T-helper 1 cell treated with Interleukin-12 subunit alpha and Interleukin-12 subunit beta and Interleukin-4 antibody, amounts not matched to agents 30 μg/mL and 1 μg/mL, for 36 hours (primary cell): ENCODE measurements at regions not wholly inside any gene's neighbourhood (a gene's known extent, or its start where the extent isn't known, plus 50 kb on each side); places are given as distances from the start of the nearest gene placed in this dataset.
"Not testable (repeated sequence)": the region's sequence is repeated elsewhere in the genome, so short reads cannot be mapped to it uniquely, and the experiment has no call there.

Experiments
- H3K27ac Mint-ChIP-seq: one replicate; pipeline ENCODE4 v1.8.0; 2021; ENCODE audit warnings: mild to moderate bottlenecking, mixed read lengths
- H3K27me3 Mint-ChIP-seq: one replicate; pipeline ENCODE4 v1.8.0; 2021; ENCODE audit warnings: low read depth, mixed read lengths
- H3K36me3 Mint-ChIP-seq: one replicate; pipeline ENCODE4 v1.8.0; 2021; ENCODE audit warnings: low read depth, mixed read lengths
- H3K4me1 Mint-ChIP-seq: one replicate; pipeline ENCODE4 v1.8.0; 2021; ENCODE audit warnings: low read depth, mixed read lengths
- H3K4me3 Mint-ChIP-seq: one replicate; pipeline ENCODE4 v1.8.0; 2021; ENCODE audit warnings: mild to moderate bottlenecking, moderate library complexity, mixed read lengths
- H3K9me3 Mint-ChIP-seq: one replicate; pipeline ENCODE4 v1.8.0; 2021; ENCODE audit warnings: mixed read lengths

GRCh38 chr1:121019715-121020349 lies 130.3 kb downstream of the PPIAL4A start:
- H3K27me3 Mint-ChIP-seq, H3K4me3 Mint-ChIP-seq, H3K36me3 Mint-ChIP-seq, H3K27ac Mint-ChIP-seq, H3K9me3 Mint-ChIP-seq, H3K4me1 Mint-ChIP-seq: not testable (repeated sequence)

GRCh38 chr1:121020350-121021236 lies 131.0 kb downstream of the PPIAL4A start:
- not testable (repeated sequence) for H3K4me3 Mint-ChIP-seq, H3K9me3 Mint-ChIP-seq, H3K27me3 Mint-ChIP-seq, H3K36me3 Mint-ChIP-seq, H3K4me1 Mint-ChIP-seq
- peak overlapping the region; percentile 52 for H3K27ac Mint-ChIP-seq

- H3K4me3 Mint-ChIP-seq, H3K36me3 Mint-ChIP-seq, H3K27me3 Mint-ChIP-seq, H3K9me3 Mint-ChIP-seq, H3K27ac Mint-ChIP-seq, H3K4me1 Mint-ChIP-seq: not testable (repeated sequence)
Observed at GRCh38 chr1:121021716-121022115, 132.1 kb downstream of the PPIAL4A start.

GRCh38 chr1:121032878-121033494 lies 143.4 kb downstream of the PPIAL4A start:
- H3K9me3 Mint-ChIP-seq, H3K4me1 Mint-ChIP-seq, H3K27ac Mint-ChIP-seq, H3K36me3 Mint-ChIP-seq, H3K27me3 Mint-ChIP-seq, H3K4me3 Mint-ChIP-seq: not testable (repeated sequence)

GRCh38 chr1:121036792-121037191 lies 147.2 kb downstream of the PPIAL4A start:
- H3K4me1 Mint-ChIP-seq, H3K36me3 Mint-ChIP-seq, H3K27ac Mint-ChIP-seq, H3K27me3 Mint-ChIP-seq, H3K9me3 Mint-ChIP-seq, H3K4me3 Mint-ChIP-seq: not testable (repeated sequence)

- not testable (repeated sequence) for H3K4me3 Mint-ChIP-seq, H3K9me3 Mint-ChIP-seq, H3K27me3 Mint-ChIP-seq, H3K4me1 Mint-ChIP-seq, H3K36me3 Mint-ChIP-seq, H3K27ac Mint-ChIP-seq
Observed at GRCh38 chr1:121040974-121041373, 143.2 kb downstream of the FAM72B start.

GRCh38 chr1:121041497-121041896 lies 142.6 kb downstream of the FAM72B start:
- not testable (repeated sequence) for H3K9me3 Mint-ChIP-seq, H3K27me3 Mint-ChIP-seq, H3K4me3 Mint-ChIP-seq

GRCh38 chr1:121042882-121043281 lies 141.3 kb downstream of the FAM72B start:
- H3K27ac Mint-ChIP-seq, H3K4me1 Mint-ChIP-seq, H3K27me3 Mint-ChIP-seq, H3K4me3 Mint-ChIP-seq, H3K9me3 Mint-ChIP-seq, H3K36me3 Mint-ChIP-seq: not testable (repeated sequence)

More at GRCh38 chr1:121041497-121041896, 142.6 kb downstream of the FAM72B start:
- not testable (repeated sequence) for H3K27ac Mint-ChIP-seq, H3K36me3 Mint-ChIP-seq, H3K4me1 Mint-ChIP-seq

GRCh38 chr1:121048293-121048752 lies 135.8 kb downstream of the FAM72B start:
- H3K36me3 Mint-ChIP-seq, H3K4me3 Mint-ChIP-seq, H3K4me1 Mint-ChIP-seq, H3K9me3 Mint-ChIP-seq, H3K27ac Mint-ChIP-seq: not testable (repeated sequence)
- peaks cover 16% of the 10 kb centered on the region for H3K27me3 Mint-ChIP-seq

GRCh38 chr1:121048769-121049443 lies 135.2 kb downstream of the FAM72B start:
- H3K4me3 Mint-ChIP-seq, H3K27ac Mint-ChIP-seq, H3K36me3 Mint-ChIP-seq, H3K4me1 Mint-ChIP-seq, H3K9me3 Mint-ChIP-seq: not testable (repeated sequence)
- H3K27me3 Mint-ChIP-seq = peaks cover 16% of the 10 kb centered on the region

- not testable (repeated sequence) for H3K4me3 Mint-ChIP-seq, H3K36me3 Mint-ChIP-seq, H3K27ac Mint-ChIP-seq
Observed at GRCh38 chr1:121050097-121050496, 134.0 kb downstream of the FAM72B start.

GRCh38 chr1:121051161-121051790 lies 132.9 kb downstream of the FAM72B start:
- H3K4me1 Mint-ChIP-seq, H3K9me3 Mint-ChIP-seq, H3K4me3 Mint-ChIP-seq, H3K27ac Mint-ChIP-seq, H3K36me3 Mint-ChIP-seq: not testable (repeated sequence)
- peaks cover 16% of the 10 kb centered on the region for H3K27me3 Mint-ChIP-seq

More at GRCh38 chr1:121050097-121050496, 134.0 kb downstream of the FAM72B start:
- not testable (repeated sequence) for H3K4me1 Mint-ChIP-seq, H3K9me3 Mint-ChIP-seq
- H3K27me3 Mint-ChIP-seq = peaks cover 16% of the 10 kb centered on the region

- Mint-ChIP-seq H3K27me3 (peaks cover 16% of the 10 kb centered on the region), H3K4me3 (peak overlapping the region; percentile 31)
- H3K27ac Mint-ChIP-seq, H3K9me3 Mint-ChIP-seq, H3K36me3 Mint-ChIP-seq, H3K4me1 Mint-ChIP-seq: not testable (repeated sequence)
Observed at GRCh38 chr1:121052081-121052660, 132.0 kb downstream of the FAM72B start.

- not testable (repeated sequence) for H3K36me3 Mint-ChIP-seq, H3K4me3 Mint-ChIP-seq, H3K4me1 Mint-ChIP-seq, H3K27ac Mint-ChIP-seq, H3K9me3 Mint-ChIP-seq
- H3K27me3 Mint-ChIP-seq = peaks cover 16% of the 10 kb centered on the region
Observed at GRCh38 chr1:121054928-121055327, 129.2 kb downstream of the FAM72B start.
